ENCODE measurements at regions not wholly inside any gene's neighbourhood (a gene's known extent, or its start where the extent isn't known, plus 50 kb on each side); places are given as distances from the start of the nearest gene placed in this dataset.

DNA sequence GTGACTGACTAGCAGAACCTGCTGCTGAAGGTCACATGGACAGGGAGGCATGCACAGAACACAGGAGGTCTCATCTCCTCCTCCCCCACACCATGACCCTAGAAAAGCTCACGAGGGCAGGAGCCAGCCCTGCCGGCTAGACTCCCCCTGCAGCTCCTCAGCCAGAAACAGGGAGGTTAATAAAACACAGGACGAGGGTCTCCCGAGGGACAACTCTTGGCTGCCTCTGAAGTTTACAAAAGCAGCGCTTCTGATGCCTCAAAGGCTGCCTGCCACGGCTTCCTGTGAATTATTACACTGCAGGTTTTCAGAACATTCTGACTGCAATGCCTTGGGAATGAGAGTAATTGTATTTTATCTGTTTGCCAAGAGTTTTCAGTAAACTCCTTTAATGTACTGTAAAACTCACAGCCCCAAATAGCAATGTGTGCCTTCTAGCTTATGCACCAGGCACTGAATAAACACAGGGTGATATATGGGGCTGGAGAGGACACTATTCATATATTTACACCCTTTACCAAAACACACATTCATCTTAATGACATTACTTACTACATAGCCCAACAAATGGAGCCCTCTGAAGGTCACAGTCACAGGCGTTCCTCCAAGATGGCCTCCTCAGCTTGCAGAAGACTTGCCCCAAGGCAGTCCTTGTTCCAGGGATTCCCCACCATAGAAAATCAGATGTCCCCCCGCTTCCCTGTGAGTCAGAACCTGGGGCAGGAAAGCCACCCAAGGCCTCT, 83.7 kb downstream of the C5orf15 start:
- TF ChIP-seq POLR2A (IDR thresholded peaks at IDR 0.05): no peak
- TF ChIP-seq, protein P1, sequence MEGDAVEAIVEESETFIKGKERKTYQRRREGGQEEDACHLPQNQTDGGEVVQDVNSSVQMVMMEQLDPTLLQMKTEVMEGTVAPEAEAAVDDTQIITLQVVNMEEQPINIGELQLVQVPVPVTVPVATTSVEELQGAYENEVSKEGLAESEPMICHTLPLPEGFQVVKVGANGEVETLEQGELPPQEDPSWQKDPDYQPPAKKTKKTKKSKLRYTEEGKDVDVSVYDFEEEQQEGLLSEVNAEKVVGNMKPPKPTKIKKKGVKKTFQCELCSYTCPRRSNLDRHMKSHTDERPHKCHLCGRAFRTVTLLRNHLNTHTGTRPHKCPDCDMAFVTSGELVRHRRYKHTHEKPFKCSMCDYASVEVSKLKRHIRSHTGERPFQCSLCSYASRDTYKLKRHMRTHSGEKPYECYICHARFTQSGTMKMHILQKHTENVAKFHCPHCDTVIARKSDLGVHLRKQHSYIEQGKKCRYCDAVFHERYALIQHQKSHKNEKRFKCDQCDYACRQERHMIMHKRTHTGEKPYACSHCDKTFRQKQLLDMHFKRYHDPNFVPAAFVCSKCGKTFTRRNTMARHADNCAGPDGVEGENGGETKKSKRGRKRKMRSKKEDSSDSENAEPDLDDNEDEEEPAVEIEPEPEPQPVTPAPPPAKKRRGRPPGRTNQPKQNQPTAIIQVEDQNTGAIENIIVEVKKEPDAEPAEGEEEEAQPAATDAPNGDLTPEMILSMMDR (IDR thresholded peaks at IDR 0.05): no peak
